ENCODE measurements at regions not wholly inside any gene's neighbourhood (a gene's known extent, or its start where the extent isn't known, plus 50 kb on each side); places are given as distances from the start of the nearest gene placed in this dataset.

DNA sequence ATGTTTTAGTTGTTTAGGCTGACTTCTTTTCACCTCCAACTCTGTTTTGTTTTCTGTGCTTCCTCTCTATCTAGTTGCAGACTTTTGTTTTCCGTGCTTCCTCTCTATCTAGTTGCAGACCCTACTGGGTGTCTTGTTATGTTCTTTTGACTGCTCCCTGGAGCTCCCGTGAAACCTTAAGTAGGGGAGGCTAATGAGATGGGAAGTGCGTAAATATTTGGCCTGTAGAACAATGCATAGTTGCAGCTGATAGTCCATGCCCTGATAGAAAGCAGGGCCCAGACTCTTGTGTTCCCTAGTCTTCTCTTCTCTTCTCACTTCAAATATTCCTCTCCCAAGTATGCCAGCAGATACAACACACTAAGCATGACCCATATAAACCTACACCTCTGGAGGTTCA, 757.0 kb downstream of the BRINP1 start:
- no peak for TF ChIP-seq EZH2 (IDR thresholded peaks at IDR 0.05; ENCODE audit: low read depth)
- TF ChIP-seq, protein P1, sequence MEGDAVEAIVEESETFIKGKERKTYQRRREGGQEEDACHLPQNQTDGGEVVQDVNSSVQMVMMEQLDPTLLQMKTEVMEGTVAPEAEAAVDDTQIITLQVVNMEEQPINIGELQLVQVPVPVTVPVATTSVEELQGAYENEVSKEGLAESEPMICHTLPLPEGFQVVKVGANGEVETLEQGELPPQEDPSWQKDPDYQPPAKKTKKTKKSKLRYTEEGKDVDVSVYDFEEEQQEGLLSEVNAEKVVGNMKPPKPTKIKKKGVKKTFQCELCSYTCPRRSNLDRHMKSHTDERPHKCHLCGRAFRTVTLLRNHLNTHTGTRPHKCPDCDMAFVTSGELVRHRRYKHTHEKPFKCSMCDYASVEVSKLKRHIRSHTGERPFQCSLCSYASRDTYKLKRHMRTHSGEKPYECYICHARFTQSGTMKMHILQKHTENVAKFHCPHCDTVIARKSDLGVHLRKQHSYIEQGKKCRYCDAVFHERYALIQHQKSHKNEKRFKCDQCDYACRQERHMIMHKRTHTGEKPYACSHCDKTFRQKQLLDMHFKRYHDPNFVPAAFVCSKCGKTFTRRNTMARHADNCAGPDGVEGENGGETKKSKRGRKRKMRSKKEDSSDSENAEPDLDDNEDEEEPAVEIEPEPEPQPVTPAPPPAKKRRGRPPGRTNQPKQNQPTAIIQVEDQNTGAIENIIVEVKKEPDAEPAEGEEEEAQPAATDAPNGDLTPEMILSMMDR (conservative IDR thresholded peaks at IDR 0.05) = no peak
- Histone ChIP-seq H3K4me3 (no peak overlapping the region), H3K79me2 (ENCODE audit: low read depth) (no peaks in the 10 kb centered on the region), H2AFZ (no peak overlapping the region), H3K27ac (no peak overlapping the region), H3K9me3 (ENCODE audit: insufficient read depth, low read depth) (no peaks in the 10 kb centered on the region), H3K4me1 (replicated peaks; ENCODE audit: insufficient read depth) (peaks cover 11% of the 10 kb centered on the region), H3K9me2 (ENCODE audit: insufficient read depth) (no peaks in the 10 kb centered on the region), H3K27me3 (ENCODE audit: insufficient read depth, low read depth) (no peaks in the 10 kb centered on the region), H3K36me3 (ENCODE audit: low read depth) (no peaks in the 10 kb centered on the region), H3F3A (ENCODE audit: insufficient read depth, low read depth) (no peaks in the 10 kb centered on the region), H3K4me2 (no peak overlapping the region), H4K20me1 (ENCODE audit: insufficient read depth) (no peaks in the 10 kb centered on the region)
- no peak for DNase-seq
- CTCF ChIA-PET = no interaction called here
- intact Hi-C loops (cut with micrococcal nuclease; ENCODE audit: unreplicated experiment) = no loop called here
- no TSS peak for BruUV-seq (replicated peaks)
- POLR2A ChIA-PET (ENCODE audit: unreplicated experiment) = no interaction called here

DNA sequence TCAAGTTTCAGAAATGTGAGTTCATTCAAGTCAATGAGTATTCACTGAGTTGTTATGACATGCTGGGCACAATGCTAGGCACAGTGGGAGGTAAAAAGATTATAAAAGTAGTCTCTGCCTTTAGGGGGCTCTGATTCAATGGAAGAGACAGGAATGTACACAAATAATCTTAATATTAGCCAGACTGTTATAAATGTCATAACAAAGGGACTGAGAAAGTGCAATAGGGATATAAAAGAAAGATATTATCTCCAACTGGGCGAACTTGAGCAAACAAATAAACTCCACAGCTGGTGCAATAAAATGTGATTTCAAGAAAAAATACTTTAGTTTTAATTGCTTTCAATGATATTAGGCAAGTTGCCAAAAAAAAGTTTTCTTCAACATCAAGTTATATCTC, 755.2 kb downstream of the BRINP1 start:
- no peaks in the 10 kb centered on the region for H3K79me2 ChIP-seq (ENCODE audit: low read depth)
- no peaks in the 10 kb centered on the region for H3K9me2 ChIP-seq (ENCODE audit: insufficient read depth)
- ChIA-PET POLR2A (ENCODE audit: unreplicated experiment) (no interaction called here), CTCF (no interaction called here)
- no peaks in the 10 kb centered on the region for H3K9me3 ChIP-seq (ENCODE audit: insufficient read depth, low read depth)
- H3K4me2 ChIP-seq = no peak overlapping the region
- intact Hi-C loops (cut with micrococcal nuclease; ENCODE audit: unreplicated experiment) = no loop called here
- TF ChIP-seq, protein P1 (conservative IDR thresholded peaks at IDR 0.05) = no peak
- H2AFZ ChIP-seq = no peak overlapping the region
- no peak overlapping the region for H3K4me3 ChIP-seq
- DNase-seq = no peak
- H3F3A ChIP-seq (ENCODE audit: insufficient read depth, low read depth) = no peaks in the 10 kb centered on the region
- H4K20me1 ChIP-seq (ENCODE audit: insufficient read depth) = no peaks in the 10 kb centered on the region
- BruUV-seq (replicated peaks) = no TSS peak
- no peaks in the 10 kb centered on the region for H3K27me3 ChIP-seq (ENCODE audit: insufficient read depth, low read depth)
- H3K4me1 ChIP-seq (replicated peaks; ENCODE audit: insufficient read depth) = peaks cover 17% of the 10 kb centered on the region
- no peaks in the 10 kb centered on the region for H3K36me3 ChIP-seq (ENCODE audit: low read depth)
- no peak overlapping the region for H3K27ac ChIP-seq

- H2AFZ ChIP-seq = no peak overlapping the region
- H3K4me3 ChIP-seq = no peak overlapping the region
- intact Hi-C loops (cut with micrococcal nuclease; ENCODE audit: unreplicated experiment) = no loop called here
- no peaks in the 10 kb centered on the region for H3K9me3 ChIP-seq (ENCODE audit: insufficient read depth, low read depth)
- H3K36me3 ChIP-seq (ENCODE audit: low read depth) = no peaks in the 10 kb centered on the region
- H3K9me2 ChIP-seq (ENCODE audit: insufficient read depth) = no peaks in the 10 kb centered on the region
- no TSS peak for BruUV-seq (replicated peaks)
- peaks cover 8% of the 10 kb centered on the region; the same call in 1 of the 2 replicates for H3K4me1 ChIP-seq (replicated peaks; ENCODE audit: insufficient read depth)
- DNase-seq = no peak
- H3K79me2 ChIP-seq (ENCODE audit: low read depth) = no peaks in the 10 kb centered on the region
- TF ChIP-seq, protein P1 (conservative IDR thresholded peaks at IDR 0.05) = no peak
- TF ChIP-seq EZH2 (IDR thresholded peaks at IDR 0.05; ENCODE audit: low read depth) = no peak
- H4K20me1 ChIP-seq (ENCODE audit: insufficient read depth) = no peaks in the 10 kb centered on the region
- H3F3A ChIP-seq (ENCODE audit: insufficient read depth, low read depth) = no peaks in the 10 kb centered on the region
- H3K4me2 ChIP-seq = no peak overlapping the region
- no peak overlapping the region for H3K27ac ChIP-seq
- CTCF ChIA-PET = no interaction called here
- POLR2A ChIA-PET (ENCODE audit: unreplicated experiment) = no interaction called here
- H3K27me3 ChIP-seq (ENCODE audit: insufficient read depth, low read depth) = no peaks in the 10 kb centered on the region
These were observed 751.2 kb downstream of the BRINP1 start for GRCh38 chr9:118618084-118618483.
